PFSK-1 (cell line): ENCODE measurements at regions not wholly inside any gene's neighbourhood (a gene's known extent, or its start where the extent isn't known, plus 50 kb on each side); places are given as distances from the start of the nearest gene placed in this dataset.

Source experiments
- FOXP2 ChIP-seq: optimal IDR thresholded peaks from 2 replicates; pipeline ENCODE3; 2011; ENCODE audit warnings: borderline replicate concordance, control low read depth, inconsistent platforms; ENCODE audit not compliant: insufficient read depth; ENCODE audit errors: extremely low read length, extremely low read depth
- POLR2AphosphoS5 ChIP-seq: IDR thresholded peaks from 2 replicates; pipeline ENCODE4 v1.6.1; 2012; ENCODE audit warnings: low read depth, mild to moderate bottlenecking, control low read depth, low read length, moderate library complexity
- REST ChIP-seq, 2 experiments: IDR thresholded peaks; 2 replicates each; pipeline versions ENCODE4 v1.6.1 to v1.8.0; 2011 to 2012; ENCODE audit warnings: low read depth in 2 of 2, low read length in 2 of 2, control low read depth in 1 of 2, inconsistent platforms in 1 of 2, mild to moderate bottlenecking in 1 of 2, moderate library complexity in 1 of 2; ENCODE audit not compliant: insufficient read depth in 1 of 2
- SIN3A ChIP-seq: IDR thresholded peaks from 2 replicates; pipeline ENCODE4 v1.6.1; 2012; ENCODE audit warnings: mild to moderate bottlenecking, low read length, moderate library complexity, borderline replicate concordance; ENCODE audit not compliant: insufficient read depth
- TAF1 ChIP-seq: IDR thresholded peaks from 2 replicates; pipeline ENCODE4 v1.6.1; 2012; ENCODE audit warnings: low read length, control low read depth, borderline replicate concordance; ENCODE audit not compliant: insufficient read depth

- TF ChIP-seq POLR2AphosphoS5 (no peak), REST (IDR thresholded peaks at IDR 0.05; ENCODE audit: insufficient read depth in 1 of 2, low read depth in 2 of 2, low read length in 2 of 2) (no peak), SIN3A (no peak), TAF1 (no peak), FOXP2 (no peak)
These were observed 233.2 kb upstream of the DDHD1 start for GRCh38 chr14:53386362-53386761.

- TF ChIP-seq FOXP2: no peak
- TF ChIP-seq REST (IDR thresholded peaks at IDR 0.05; ENCODE audit: insufficient read depth in 1 of 2, low read depth in 2 of 2, low read length in 2 of 2): no peak
- TF ChIP-seq SIN3A: no peak
- TF ChIP-seq TAF1: no peak
- TF ChIP-seq POLR2AphosphoS5: no peak
These were observed 231.4 kb upstream of the DDHD1 start for GRCh38 chr14:53384536-53384935.

- TF ChIP-seq REST (IDR thresholded peaks at IDR 0.05; ENCODE audit: insufficient read depth in 1 of 2, low read depth in 2 of 2, low read length in 2 of 2): no peak
- no peak for TF ChIP-seq TAF1
- TF ChIP-seq FOXP2: no peak
- TF ChIP-seq POLR2AphosphoS5: no peak
- no peak for TF ChIP-seq SIN3A
These were observed 230.9 kb upstream of the DDHD1 start for GRCh38 chr14:53384073-53384472.

GRCh38 chr14:53381895-53382294 is 228.8 kb upstream of the DDHD1 start:
- TF ChIP-seq POLR2AphosphoS5 (no peak), SIN3A (no peak), TAF1 (no peak), REST (IDR thresholded peaks at IDR 0.05; ENCODE audit: insufficient read depth in 1 of 2, low read depth in 2 of 2, low read length in 2 of 2) (no peak), FOXP2 (no peak)

- TF ChIP-seq POLR2AphosphoS5 (no peak), SIN3A (no peak), FOXP2 (no peak), REST (IDR thresholded peaks at IDR 0.05; ENCODE audit: insufficient read depth in 1 of 2, low read depth in 2 of 2, low read length in 2 of 2) (no peak), TAF1 (no peak)
These were observed 227.7 kb upstream of the DDHD1 start for GRCh38 chr14:53380867-53381225.
